ENCODE measurements at regions not wholly inside any gene's neighbourhood (a gene's known extent, or its start where the extent isn't known, plus 50 kb on each side); places are given as distances from the start of the nearest gene placed in this dataset.

DNA sequence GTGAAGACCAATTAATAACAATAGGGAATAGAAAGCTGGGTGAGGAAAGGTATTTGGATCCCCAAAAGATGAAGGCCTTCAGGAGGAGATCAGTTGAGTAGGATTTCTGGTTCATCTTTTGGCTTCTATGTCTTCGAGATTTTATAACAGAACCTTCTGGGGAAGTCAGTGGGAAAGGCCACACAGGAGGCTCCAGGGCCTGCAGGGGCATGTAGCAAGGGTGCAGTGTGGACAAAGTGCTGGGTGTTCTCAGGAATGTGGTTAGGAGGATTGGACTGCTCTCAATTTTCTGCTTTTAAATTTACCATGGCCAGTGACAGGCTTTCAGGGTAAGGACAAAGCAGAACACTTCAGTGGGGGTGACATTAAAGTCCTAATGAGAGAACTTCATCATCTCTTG is 378.0 kb downstream of the CCSER2 start:
- WGBS, 2 donors: 57 to 74% methylated on average over 1 of the region's 1 CpG
- TF ChIP-seq, protein P1, sequence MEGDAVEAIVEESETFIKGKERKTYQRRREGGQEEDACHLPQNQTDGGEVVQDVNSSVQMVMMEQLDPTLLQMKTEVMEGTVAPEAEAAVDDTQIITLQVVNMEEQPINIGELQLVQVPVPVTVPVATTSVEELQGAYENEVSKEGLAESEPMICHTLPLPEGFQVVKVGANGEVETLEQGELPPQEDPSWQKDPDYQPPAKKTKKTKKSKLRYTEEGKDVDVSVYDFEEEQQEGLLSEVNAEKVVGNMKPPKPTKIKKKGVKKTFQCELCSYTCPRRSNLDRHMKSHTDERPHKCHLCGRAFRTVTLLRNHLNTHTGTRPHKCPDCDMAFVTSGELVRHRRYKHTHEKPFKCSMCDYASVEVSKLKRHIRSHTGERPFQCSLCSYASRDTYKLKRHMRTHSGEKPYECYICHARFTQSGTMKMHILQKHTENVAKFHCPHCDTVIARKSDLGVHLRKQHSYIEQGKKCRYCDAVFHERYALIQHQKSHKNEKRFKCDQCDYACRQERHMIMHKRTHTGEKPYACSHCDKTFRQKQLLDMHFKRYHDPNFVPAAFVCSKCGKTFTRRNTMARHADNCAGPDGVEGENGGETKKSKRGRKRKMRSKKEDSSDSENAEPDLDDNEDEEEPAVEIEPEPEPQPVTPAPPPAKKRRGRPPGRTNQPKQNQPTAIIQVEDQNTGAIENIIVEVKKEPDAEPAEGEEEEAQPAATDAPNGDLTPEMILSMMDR (IDR thresholded peaks at IDR 0.05): no peak
- no peak for ATAC-seq

DNA sequence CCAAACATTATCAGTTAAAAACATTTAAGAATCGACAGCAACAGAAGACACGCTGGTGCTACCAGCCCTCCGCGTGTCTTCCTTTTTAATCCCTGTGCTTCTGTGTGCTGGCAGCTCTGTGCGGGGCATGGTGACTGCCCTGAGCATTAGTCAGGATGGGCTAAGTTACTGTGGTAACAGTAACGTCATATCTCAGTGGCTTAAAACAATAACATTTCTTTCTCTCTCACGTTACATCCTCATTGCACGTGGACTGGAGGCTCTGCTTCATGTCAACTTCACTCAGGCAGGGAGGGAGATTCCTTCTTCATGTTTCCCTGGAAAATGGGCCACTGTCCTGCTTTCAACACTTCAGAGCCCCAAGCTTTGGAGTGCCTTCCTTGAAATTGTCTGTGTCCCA is 378.5 kb downstream of the CCSER2 start:
- intact Hi-C loops (cut with DNase I): no loop called here
- no peaks in the 10 kb centered on the region for H3K4me1 ChIP-seq
- ATAC-seq (no peak), DNase-seq (no peak), FAIRE-seq (no peak)
- no peaks in the 10 kb centered on the region for H3K9me3 ChIP-seq
- H3K4me3 ChIP-seq: no peak overlapping the region
- no peak overlapping the region for H3K27ac ChIP-seq
- H3K27me3 ChIP-seq: no peaks in the 10 kb centered on the region
- TF ChIP-seq, protein P1 (IDR thresholded peaks at IDR 0.05): no peak
- H3K36me3 ChIP-seq: no peaks in the 10 kb centered on the region
- 68 to 82% methylated on average over 8 of the region's 8 CpGs for WGBS, 2 donors

More for the DNA sequence above, 378.0 kb downstream of the CCSER2 start:
- Histone ChIP-seq H3K4me1 (no peaks in the 10 kb centered on the region), H3K27me3 (no peaks in the 10 kb centered on the region), H3K4me3 (no peak overlapping the region), H3K36me3 (no peaks in the 10 kb centered on the region), H3K9me3 (no peaks in the 10 kb centered on the region), H3K27ac (no peak overlapping the region)
- FAIRE-seq (no peak), DNase-seq (no peak)
- intact Hi-C loops (cut with DNase I): no loop called here

- Histone ChIP-seq H3K4me1 (no peaks in the 10 kb centered on the region), H3K4me3 (no peak overlapping the region), H3K27me3 (no peaks in the 10 kb centered on the region), H3K9me3 (no peaks in the 10 kb centered on the region), H3K36me3 (no peaks in the 10 kb centered on the region), H3K27ac (no peak overlapping the region)
- 40 to 47% methylated on average over 2 of the region's 2 CpGs for WGBS, 2 donors
- TF ChIP-seq, protein P1 (IDR thresholded peaks at IDR 0.05): no peak
- FAIRE-seq (no peak), ATAC-seq (peak in 1 of 4 donors; percentile 26), DNase-seq (no peak)
- intact Hi-C loops (cut with DNase I): no loop called here
These were observed 387.5 kb downstream of the CCSER2 start for GRCh38 chr10:84715911-84716310.

GRCh38 chr10:84718877-84719616 is 390.7 kb downstream of the CCSER2 start:
- WGBS, 2 donors: 58 to 59% methylated on average over 3 of the region's 3 CpGs

DNA sequence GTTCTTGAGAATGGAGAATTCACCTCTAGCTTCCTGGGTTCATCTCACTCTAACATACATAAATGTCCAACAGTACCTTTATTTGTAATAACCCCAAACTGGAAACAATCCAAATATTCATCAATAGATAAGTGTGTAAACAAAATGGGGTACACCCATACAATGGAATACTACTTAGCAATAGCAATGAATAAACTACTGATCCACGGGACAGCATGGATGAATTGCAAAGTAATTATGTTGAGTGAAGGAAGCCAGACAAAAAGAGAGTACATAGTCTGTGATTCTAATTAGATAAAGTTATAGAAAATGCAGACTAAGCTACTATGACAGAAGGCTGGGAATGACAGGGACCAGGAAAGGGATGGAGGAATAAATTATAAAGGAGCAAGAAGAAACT is 391.3 kb downstream of the CCSER2 start:
- WGBS, 2 donors: 25 to 51% methylated on average over 1 of the region's 1 CpG
- no peak overlapping the region for H3K4me3 ChIP-seq
- no peak overlapping the region for H3K27ac ChIP-seq
- TF ChIP-seq, protein P1 (IDR thresholded peaks at IDR 0.05): no peak
- FAIRE-seq (no peak), DNase-seq (no peak), ATAC-seq (no peak)
- no peaks in the 10 kb centered on the region for H3K9me3 ChIP-seq
- no peaks in the 10 kb centered on the region for H3K36me3 ChIP-seq
- H3K27me3 ChIP-seq: no peaks in the 10 kb centered on the region
- intact Hi-C loops (cut with DNase I): no loop called here
- no peaks in the 10 kb centered on the region for H3K4me1 ChIP-seq

More at GRCh38 chr10:84718877-84719616, 390.7 kb downstream of the CCSER2 start:
- FAIRE-seq: no peak
- DNase-seq: no peak
- TF ChIP-seq, protein P1 (IDR thresholded peaks at IDR 0.05): no peak
- Histone ChIP-seq H3K4me1 (no peaks in the 10 kb centered on the region), H3K36me3 (no peaks in the 10 kb centered on the region), H3K27me3 (no peaks in the 10 kb centered on the region), H3K9me3 (no peaks in the 10 kb centered on the region), H3K27ac (no peak overlapping the region), H3K4me3 (no peak overlapping the region)
- intact Hi-C loops (cut with DNase I): no loop called here
- no peak for ATAC-seq
